ENCODE measurements at regions not wholly inside any gene's neighbourhood (a gene's known extent, or its start where the extent isn't known, plus 50 kb on each side); places are given as distances from the start of the nearest gene placed in this dataset.

- TF ChIP-seq ZNF462 (CRISPR knock-in tag; IDR thresholded peaks at IDR 0.05) = no peak
- TF ChIP-seq NANOG (IDR thresholded peaks at IDR 0.05; ENCODE audit: borderline replicate concordance) = no peak
- TF ChIP-seq CREB1 (CRISPR knock-in tag; IDR thresholded peaks at IDR 0.05; ENCODE audit: low read depth) = no peak
- TF ChIP-seq EZH2 (IDR thresholded peaks at IDR 0.05; ENCODE audit: low read depth, unreplicated experiment) = no peak
- TF ChIP-seq STAT1 (IDR thresholded peaks at IDR 0.05; ENCODE audit: unreplicated experiment) = no peak
- no peak for TF ChIP-seq POLR2AphosphoS5 (IDR thresholded peaks at IDR 0.05; ENCODE audit: low read depth)
- no peak for TF ChIP-seq ZNF114 (CRISPR knock-in tag; IDR thresholded peaks at IDR 0.05)
- no peak for TF ChIP-seq ZNF331 (CRISPR knock-in tag; IDR thresholded peaks at IDR 0.05; ENCODE audit: low read depth)
- TF ChIP-seq EZH2phosphoT487 (IDR thresholded peaks at IDR 0.05; ENCODE audit: unreplicated experiment) = no peak
These were observed 76.9 kb upstream of the AGAP1 start (continued) for GRCh38 chr2:235416858-235417499.

GRCh38 chr2:235418918-235419317 is 74.9 kb upstream of the AGAP1 start:
- peaks cover 5% of the 10 kb centered on the region; the same call in 2 of the 3 replicates for H3K4me1 Mint-ChIP-seq
- ATAC-seq = no peak
- TF ChIP-seq EZH2phosphoT487 (IDR thresholded peaks at IDR 0.05; ENCODE audit: unreplicated experiment) (no peak), POLR2AphosphoS5 (IDR thresholded peaks at IDR 0.05; ENCODE audit: low read depth) (no peak), CREB1 (CRISPR knock-in tag; IDR thresholded peaks at IDR 0.05; ENCODE audit: low read depth) (no peak), CTCF (conservative IDR thresholded peaks at IDR 0.05; ENCODE audit: low read depth in 2 of 2) (no peak), ZNF331 (CRISPR knock-in tag; IDR thresholded peaks at IDR 0.05; ENCODE audit: low read depth) (no peak)

More at GRCh38 chr2:235418918-235419317, 74.9 kb upstream of the AGAP1 start:
- H3K4me1 ChIP-seq (ENCODE audit: insufficient read depth) = no peaks in the 10 kb centered on the region
- no peak overlapping the region for H3K4me2 ChIP-seq
- no peaks in the 10 kb centered on the region for H3K36me3 ChIP-seq (ENCODE audit: insufficient read depth)
- H3K27ac ChIP-seq (ENCODE audit: low read depth) = no peak overlapping the region
- 0 out of 2 replicates have a peak, but pooled peaks cover 3% of the 10 kb centered on the region for H3K9me2 ChIP-seq (ENCODE audit: insufficient read depth)
- no peak overlapping the region for H3K27ac Mint-ChIP-seq
- 0 out of 3 replicates have a peak, but pooled peaks cover 2% of the 10 kb centered on the region for H3K9me3 Mint-ChIP-seq
- H3K4me3 Mint-ChIP-seq = no peak overlapping the region
- H3F3A ChIP-seq (replicated peaks; ENCODE audit: low read depth) = no peaks in the 10 kb centered on the region
- H2AFZ ChIP-seq = no peak overlapping the region
- no peaks in the 10 kb centered on the region for H3K36me3 Mint-ChIP-seq (ENCODE audit: low read depth)
- H3K79me2 ChIP-seq (replicated peaks; ENCODE audit: insufficient read depth) = no peaks in the 10 kb centered on the region
- no peaks in the 10 kb centered on the region for H4K20me1 ChIP-seq (replicated peaks; ENCODE audit: insufficient read depth)
- no peaks in the 10 kb centered on the region for H3K27me3 ChIP-seq (ENCODE audit: insufficient read depth)
- DNase-seq (ENCODE audit: low spot score) = no peak
- peaks cover 4% of the 10 kb centered on the region for H3K27me3 Mint-ChIP-seq (ENCODE audit: insufficient read depth, low read depth, poor library complexity)
- no peak overlapping the region for H3K4me3 ChIP-seq

All from GM23338 (cell line).